Adrenal gland (tissue), 9 donors: ENCODE measurements at regions not wholly inside any gene's neighbourhood (a gene's known extent, or its start where the extent isn't known, plus 50 kb on each side); places are given as distances from the start of the nearest gene placed in this dataset.

ENCODE experiments used
- DNase-seq, 7 donors: peaks; one replicate each; pipeline ENCODE4 v3.0.0-alpha.2; 2019 to 2020
- H3K27ac ChIP-seq, 5 donors: fragments of 200-600 bp; sonication (generic) in 4 of 5; 1 replicate in 3 of 5; 2 replicates in 2 of 5; pipeline versions ENCODE4 v1.5.1 to v1.8.0; 2016 to 2020; ENCODE audit warnings: mild to moderate bottlenecking in 1 of 5
- H3K27me3 ChIP-seq: fragments of 200-600 bp; 2 replicates; pipeline ENCODE4 v1.8.0; 2021
- H3K36me3 ChIP-seq, 2 donors: fragments of 200-600 bp; replicated peaks in 1 of 2; 1 replicate in 1 of 2; 2 replicates in 1 of 2; pipeline versions ENCODE4 v1.5.1 to v1.8.0; 2018 to 2022
- H3K4me1 ChIP-seq, 2 donors: fragments of 200-600 bp; replicated peaks in 1 of 2; 1 replicate in 1 of 2; 2 replicates in 1 of 2; pipeline versions ENCODE4 v1.5.1 to v1.8.0; 2018 to 2021
- H3K4me3 ChIP-seq, 4 donors: fragments of 200-600 bp; sonication (generic) in 3 of 4; one replicate each; pipeline ENCODE4 v1.5.1; 2016 to 2018
- H3K9me3 ChIP-seq, 3 donors: fragments of 200-600 bp; sonication (generic) in 1 of 3; replicated peaks in 1 of 3; 1 replicate in 2 of 3; 2 replicates in 1 of 3; pipeline versions ENCODE4 v1.5.1 to v1.8.0; 2016 to 2021
- POLR2A ChIP-seq, 2 donors: fragments of 450-650 bp; IDR thresholded peaks; one replicate each; pipeline ENCODE4 v1.6.1; 2017; ENCODE audit warnings: antibody characterized with exemption in 2 of 2, mild to moderate bottlenecking in 2 of 2, moderate library complexity in 1 of 2
- WGBS, 4 donors: extraction: QIAGEN DNeasy Blood & Tissue Kit in 2 of 4; methylation state at CpG; one replicate each; pipeline versions ENCODE4 v1.1.5 to v1.1.7; 2013 to 2017; 5-methylcytosine and 5-hydroxymethylcytosine counted together
- intact Hi-C, 2 donors: fragments of 100-400 bp; cut with DNase I; formaldehyde crosslinking; loops; one replicate each; pipeline versions ENCODE4 v1.14.1 to v1.15.0; 2022 to 2023
- TF ChIP-seq, protein P1 (sequence below), 6 experiments: fragments of 450-650 bp in 4 of 6; fragments of 200-600 bp in 2 of 6; sonication (generic) in 1 of 6; IDR thresholded peaks; 1 replicate in 5 of 6; 2 replicates in 1 of 6; pipeline versions ENCODE4 v1.5.1 to v1.8.0; 2016 to 2021; ENCODE audit warnings: antibody characterized with exemption in 6 of 6, mild to moderate bottlenecking in 2 of 6, moderate library complexity in 1 of 6
- donor health status: healthy with polysubstance abuse.
- donor health status: Bipolar disorder and iron deficiency.
- donor health status: DM: yes; HTN: yes; CAD: no.
- donor health status: DM: no; HTN: no; CAD: no.
- donor health status: DM: no; HTN: no; CAD: no.

- H3K4me3 ChIP-seq = no peak overlapping the region
- no peaks in the 10 kb centered on the region for H3K36me3 ChIP-seq
- no peaks in the 10 kb centered on the region for H3K9me3 ChIP-seq
- H3K27me3 ChIP-seq = no peaks in the 10 kb centered on the region
- WGBS, 4 donors = 49 to 72% (median 61%) methylated on average over 4 of the region's 4 CpGs
- TF ChIP-seq, protein P1, sequence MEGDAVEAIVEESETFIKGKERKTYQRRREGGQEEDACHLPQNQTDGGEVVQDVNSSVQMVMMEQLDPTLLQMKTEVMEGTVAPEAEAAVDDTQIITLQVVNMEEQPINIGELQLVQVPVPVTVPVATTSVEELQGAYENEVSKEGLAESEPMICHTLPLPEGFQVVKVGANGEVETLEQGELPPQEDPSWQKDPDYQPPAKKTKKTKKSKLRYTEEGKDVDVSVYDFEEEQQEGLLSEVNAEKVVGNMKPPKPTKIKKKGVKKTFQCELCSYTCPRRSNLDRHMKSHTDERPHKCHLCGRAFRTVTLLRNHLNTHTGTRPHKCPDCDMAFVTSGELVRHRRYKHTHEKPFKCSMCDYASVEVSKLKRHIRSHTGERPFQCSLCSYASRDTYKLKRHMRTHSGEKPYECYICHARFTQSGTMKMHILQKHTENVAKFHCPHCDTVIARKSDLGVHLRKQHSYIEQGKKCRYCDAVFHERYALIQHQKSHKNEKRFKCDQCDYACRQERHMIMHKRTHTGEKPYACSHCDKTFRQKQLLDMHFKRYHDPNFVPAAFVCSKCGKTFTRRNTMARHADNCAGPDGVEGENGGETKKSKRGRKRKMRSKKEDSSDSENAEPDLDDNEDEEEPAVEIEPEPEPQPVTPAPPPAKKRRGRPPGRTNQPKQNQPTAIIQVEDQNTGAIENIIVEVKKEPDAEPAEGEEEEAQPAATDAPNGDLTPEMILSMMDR (IDR thresholded peaks at IDR 0.05) = no peak
- no peak for TF ChIP-seq POLR2A (IDR thresholded peaks at IDR 0.05)
- intact Hi-C loops = no loop called here
- DNase-seq = no peak
- H3K4me1 ChIP-seq = no peaks in the 10 kb centered on the region
- no peak overlapping the region for H3K27ac ChIP-seq
Measured at GRCh38 chr6:19137505-19137904, 699.7 kb upstream of the ID4 start.

GRCh38 chr6:19142275-19142674 lies 694.9 kb upstream of the ID4 start:
- intact Hi-C loops = no loop called here

DNA sequence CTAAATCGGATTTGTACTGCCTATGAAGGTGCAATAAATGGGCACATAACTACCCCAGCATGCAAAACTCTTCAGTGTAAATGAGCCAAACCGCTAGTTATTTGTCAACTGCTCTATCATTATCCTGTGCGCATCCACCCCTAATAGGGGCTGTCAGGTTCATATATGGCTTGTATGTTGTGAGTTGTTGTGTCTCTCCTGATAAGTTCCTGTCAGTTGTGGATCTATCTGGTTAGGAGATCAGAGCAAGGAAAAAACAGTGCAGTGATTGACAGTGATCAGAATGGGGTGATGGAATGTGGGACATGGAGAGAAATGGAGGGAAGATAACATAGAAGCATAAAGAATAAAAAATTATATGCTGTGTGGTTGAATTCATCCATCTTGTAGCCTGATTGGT lies 686.9 kb upstream of the ID4 start:
- intact Hi-C loops = no loop called here
- no peaks in the 10 kb centered on the region for H3K36me3 ChIP-seq
- no peak for DNase-seq
- H3K4me1 ChIP-seq = no peaks in the 10 kb centered on the region
- no peaks in the 10 kb centered on the region for H3K9me3 ChIP-seq
- no peak overlapping the region for H3K27ac ChIP-seq
- no peak for TF ChIP-seq POLR2A (IDR thresholded peaks at IDR 0.05)
- TF ChIP-seq, protein P1 (IDR thresholded peaks at IDR 0.05) = no peak
- WGBS, 4 donors = 69 to 77% (median 72%) methylated on average over 3 of the region's 3 CpGs
- no peaks in the 10 kb centered on the region for H3K27me3 ChIP-seq
- H3K4me3 ChIP-seq = no peak overlapping the region

More at GRCh38 chr6:19142275-19142674, 694.9 kb upstream of the ID4 start:
- Histone ChIP-seq H3K4me3 (no peak overlapping the region), H3K9me3 (no peaks in the 10 kb centered on the region), H3K4me1 (no peaks in the 10 kb centered on the region), H3K27ac (no peak overlapping the region), H3K27me3 (no peaks in the 10 kb centered on the region), H3K36me3 (no peaks in the 10 kb centered on the region)
- no peak for TF ChIP-seq POLR2A (IDR thresholded peaks at IDR 0.05)
- TF ChIP-seq, protein P1 (IDR thresholded peaks at IDR 0.05) = no peak
- 74 to 90% (median 76%) methylated on average over 5 of the region's 5 CpGs for WGBS, 4 donors
- no peak for DNase-seq

GRCh38 chr6:19153270-19153980 lies 683.7 kb upstream of the ID4 start:
- intact Hi-C loops = no loop called here
- no peak for DNase-seq
- Histone ChIP-seq H3K27ac (no peak overlapping the region), H3K36me3 (no peaks in the 10 kb centered on the region), H3K27me3 (no peaks in the 10 kb centered on the region), H3K4me1 (no peaks in the 10 kb centered on the region), H3K4me3 (no peak overlapping the region), H3K9me3 (no peaks in the 10 kb centered on the region)
- TF ChIP-seq, protein P1 (IDR thresholded peaks at IDR 0.05) = no peak
- no peak for TF ChIP-seq POLR2A (IDR thresholded peaks at IDR 0.05)
- 74 to 80% (median 76%) methylated on average over 7 of the region's 7 CpGs for WGBS, 4 donors
